Activated CD4-positive, alpha-beta T cell treated with anti-CD3 and anti-CD28 coated beads, Interleukin-10, Interleukin-2, amounts not matched to agents 100 ng/mL and 50 ng/mL, durations not matched to agents 16 hours and 8 hours (primary cell): ENCODE measurements at regions not wholly inside any gene's neighbourhood (a gene's known extent, or its start where the extent isn't known, plus 50 kb on each side); places are given as distances from the start of the nearest gene placed in this dataset.

Source experiments
- DNase-seq: peaks from one replicate; pipeline ENCODE4 v3.0.0-alpha.2; 2020

GRCh38 chr6:127641905-127642304 is 64.9 kb downstream of the C6orf58 start:
- DNase-seq = peak; percentile 47
